Mammary epithelial cell (primary cell): ENCODE measurements at regions not wholly inside any gene's neighbourhood (a gene's known extent, or its start where the extent isn't known, plus 50 kb on each side); places are given as distances from the start of the nearest gene placed in this dataset.

Source experiments
- EZH2 ChIP-seq: IDR thresholded peaks from 2 replicates; pipeline ENCODE4 v1.6.1; 2012; ENCODE audit warnings: low read length, inconsistent platforms, borderline replicate concordance
- TF ChIP-seq, protein P1 (sequence below), 2 donors: IDR thresholded peaks in 1 of 2; conservative IDR thresholded peaks in 1 of 2; 2 replicates each; pipeline ENCODE4 v1.5.1; 2011 to 2012; ENCODE audit warnings: inconsistent platforms in 2 of 2, low read length in 2 of 2, mild to moderate bottlenecking in 2 of 2, control low read depth in 1 of 2, low read depth in 1 of 2; ENCODE audit not compliant: insufficient read depth in 1 of 2; ENCODE audit errors: extremely low read depth in 1 of 2

GRCh38 chr3:78161736-78162135 is 1121.8 kb downstream of the ROBO2 start:
- TF ChIP-seq, protein P1, sequence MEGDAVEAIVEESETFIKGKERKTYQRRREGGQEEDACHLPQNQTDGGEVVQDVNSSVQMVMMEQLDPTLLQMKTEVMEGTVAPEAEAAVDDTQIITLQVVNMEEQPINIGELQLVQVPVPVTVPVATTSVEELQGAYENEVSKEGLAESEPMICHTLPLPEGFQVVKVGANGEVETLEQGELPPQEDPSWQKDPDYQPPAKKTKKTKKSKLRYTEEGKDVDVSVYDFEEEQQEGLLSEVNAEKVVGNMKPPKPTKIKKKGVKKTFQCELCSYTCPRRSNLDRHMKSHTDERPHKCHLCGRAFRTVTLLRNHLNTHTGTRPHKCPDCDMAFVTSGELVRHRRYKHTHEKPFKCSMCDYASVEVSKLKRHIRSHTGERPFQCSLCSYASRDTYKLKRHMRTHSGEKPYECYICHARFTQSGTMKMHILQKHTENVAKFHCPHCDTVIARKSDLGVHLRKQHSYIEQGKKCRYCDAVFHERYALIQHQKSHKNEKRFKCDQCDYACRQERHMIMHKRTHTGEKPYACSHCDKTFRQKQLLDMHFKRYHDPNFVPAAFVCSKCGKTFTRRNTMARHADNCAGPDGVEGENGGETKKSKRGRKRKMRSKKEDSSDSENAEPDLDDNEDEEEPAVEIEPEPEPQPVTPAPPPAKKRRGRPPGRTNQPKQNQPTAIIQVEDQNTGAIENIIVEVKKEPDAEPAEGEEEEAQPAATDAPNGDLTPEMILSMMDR (conservative IDR thresholded peaks at IDR 0.05 in 1 of 2, IDR thresholded peaks at IDR 0.05 in 1 of 2; ENCODE audit: extremely low read depth in 1 of 2, insufficient read depth in 1 of 2, low read depth in 1 of 2, low read length in 2 of 2), result no peak
- TF ChIP-seq EZH2, result no peak
